NCI-H226 (cell line): ENCODE measurements at regions not wholly inside any gene's neighbourhood (a gene's known extent, or its start where the extent isn't known, plus 50 kb on each side); places are given as distances from the start of the nearest gene placed in this dataset.

Experiments
- DNase-seq: peaks from one replicate; pipeline ENCODE4 v3.0.0-alpha.2; 2015

DNA sequence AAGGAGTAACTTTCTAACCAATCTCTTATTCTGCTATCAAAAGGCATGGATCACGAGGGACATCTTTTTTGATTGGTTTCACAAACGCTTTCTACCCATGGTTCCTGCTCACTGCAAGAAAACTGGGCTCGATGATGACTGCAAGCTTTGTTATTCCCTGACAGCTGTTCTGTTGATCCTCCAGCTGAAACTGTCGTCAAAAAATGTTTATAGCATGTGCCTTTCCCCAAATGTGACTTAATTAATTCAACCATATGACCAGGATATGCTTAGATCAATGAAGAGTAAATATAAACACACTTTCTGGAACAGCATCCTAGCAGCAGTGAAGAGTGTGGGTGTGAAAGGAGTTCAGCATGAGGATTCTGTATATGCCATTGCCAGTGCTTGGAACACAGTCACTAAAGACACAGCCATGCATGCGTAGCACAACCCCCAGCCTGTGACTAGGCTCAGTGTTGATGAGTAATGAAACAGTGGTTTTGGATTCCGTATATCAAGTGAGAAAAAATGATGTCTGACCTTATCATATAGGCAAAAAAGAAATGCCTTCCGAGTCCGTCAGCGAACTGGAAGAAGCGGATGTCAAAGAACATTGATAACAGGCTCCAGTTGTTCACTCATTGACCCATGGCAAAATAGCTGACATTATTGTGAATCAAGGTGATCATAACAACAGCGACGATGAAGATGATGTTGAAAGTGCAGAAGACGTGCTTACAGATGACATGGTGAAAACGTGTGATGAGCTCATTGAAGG, 347.4 kb downstream of the FGF9 start:
- no peak for DNase-seq

DNA sequence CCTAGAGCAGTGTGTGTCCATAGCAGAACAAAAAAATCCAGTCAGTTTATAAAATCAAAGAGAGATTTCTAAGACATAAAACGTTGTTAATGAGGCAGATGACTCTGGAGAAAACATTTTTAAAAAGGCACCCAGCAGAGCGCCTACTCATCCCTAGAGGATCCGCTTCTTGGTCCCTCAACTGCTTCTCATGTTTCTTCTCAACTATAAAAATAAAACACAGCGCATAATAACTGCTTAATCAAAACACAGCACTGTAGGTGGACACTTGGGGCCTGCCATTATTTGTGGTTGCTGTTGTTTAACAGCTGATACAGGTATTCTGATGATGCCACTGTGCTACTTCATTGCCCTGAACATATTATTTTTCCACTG, 347.9 kb downstream of the FGF9 start:
- DNase-seq, result no peak

DNA sequence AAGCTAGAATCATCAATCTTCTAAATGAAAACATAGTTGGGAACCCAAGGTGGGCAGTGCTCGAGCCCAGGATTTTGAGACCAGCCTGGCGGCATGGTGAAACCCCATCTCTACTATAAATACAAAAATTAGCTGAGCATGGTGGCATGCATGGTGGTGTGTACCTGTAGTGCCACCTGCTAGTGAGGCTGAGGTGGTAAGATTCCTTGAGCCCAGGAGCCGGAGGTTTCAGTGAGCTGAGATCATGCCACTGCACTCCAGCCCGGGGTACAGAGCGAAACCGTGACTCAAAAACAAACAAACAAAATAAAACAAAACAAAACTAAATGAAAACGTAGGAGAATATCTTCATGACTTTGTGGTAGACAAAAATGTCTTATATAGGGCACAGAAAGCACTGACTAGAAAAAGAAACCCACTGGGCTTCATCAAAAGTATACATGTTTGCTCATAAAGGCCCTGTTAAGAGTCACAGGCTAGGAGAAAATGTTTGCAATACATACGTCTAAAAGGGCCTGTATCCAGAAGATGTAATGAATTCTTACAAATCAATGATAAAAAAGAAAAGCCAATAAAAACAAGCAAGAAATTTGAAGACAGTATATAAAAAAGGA, 353.6 kb downstream of the FGF9 start:
- no peak for DNase-seq

DNA sequence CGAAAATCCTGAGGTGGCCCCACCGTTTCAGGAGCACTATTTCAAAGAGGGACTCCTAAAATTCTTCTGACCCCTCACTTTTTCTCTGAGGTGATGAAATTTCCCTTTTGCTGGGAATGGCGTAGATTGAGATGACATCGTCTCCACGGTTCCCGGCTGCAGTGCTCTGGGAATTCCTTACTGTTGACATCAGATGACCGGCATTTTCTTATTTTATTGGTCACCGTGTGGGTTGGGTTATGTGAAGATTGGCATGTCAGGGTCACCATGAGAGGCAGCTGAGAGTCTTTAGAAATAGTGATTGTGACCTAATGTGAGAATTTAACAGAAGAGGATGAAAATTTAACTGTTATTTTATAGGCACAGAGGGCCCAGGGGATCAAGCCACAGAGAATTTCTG, 356.7 kb downstream of the FGF9 start:
- no peak for DNase-seq

DNA sequence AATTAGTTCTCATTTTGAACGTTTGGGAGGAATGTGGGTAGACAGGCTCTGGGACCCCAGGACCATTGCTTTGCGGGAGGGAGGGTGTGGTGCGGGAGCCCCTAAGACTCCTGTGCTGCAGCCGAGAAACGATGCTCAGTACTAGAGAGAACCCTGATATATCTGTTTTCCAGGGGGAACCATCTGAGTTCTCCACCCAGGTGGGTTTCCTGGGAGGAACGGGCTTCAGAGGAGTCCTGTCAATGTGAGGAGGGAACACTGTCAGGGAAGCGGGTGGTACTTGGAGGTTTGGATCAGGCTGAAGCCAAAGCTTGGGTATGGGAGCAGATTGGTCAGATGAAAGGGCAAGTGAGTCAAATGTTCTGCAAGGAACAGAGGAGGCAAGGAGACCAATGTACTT, 358.0 kb downstream of the FGF9 start:
- no peak for DNase-seq

DNA sequence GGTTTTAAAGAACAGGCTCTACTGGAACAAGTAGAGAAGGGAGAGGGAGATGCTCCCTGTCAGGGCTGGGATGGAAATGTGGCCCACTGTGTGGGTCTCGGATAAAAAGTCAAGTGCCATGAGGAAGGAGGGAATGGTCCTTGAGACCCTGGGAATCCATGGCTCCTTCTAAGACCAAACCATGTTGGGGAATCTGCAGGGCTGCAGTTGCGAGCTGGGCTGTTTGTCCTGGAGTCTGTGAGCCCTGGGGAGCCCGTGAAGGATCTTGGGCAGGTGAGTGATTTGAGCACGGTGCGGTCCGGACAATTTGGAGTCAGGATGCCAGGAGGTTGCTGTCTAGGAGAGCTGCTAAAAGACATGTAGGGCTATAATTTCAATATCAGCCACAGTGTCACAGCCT, 359.4 kb downstream of the FGF9 start:
- DNase-seq, result no peak

DNA sequence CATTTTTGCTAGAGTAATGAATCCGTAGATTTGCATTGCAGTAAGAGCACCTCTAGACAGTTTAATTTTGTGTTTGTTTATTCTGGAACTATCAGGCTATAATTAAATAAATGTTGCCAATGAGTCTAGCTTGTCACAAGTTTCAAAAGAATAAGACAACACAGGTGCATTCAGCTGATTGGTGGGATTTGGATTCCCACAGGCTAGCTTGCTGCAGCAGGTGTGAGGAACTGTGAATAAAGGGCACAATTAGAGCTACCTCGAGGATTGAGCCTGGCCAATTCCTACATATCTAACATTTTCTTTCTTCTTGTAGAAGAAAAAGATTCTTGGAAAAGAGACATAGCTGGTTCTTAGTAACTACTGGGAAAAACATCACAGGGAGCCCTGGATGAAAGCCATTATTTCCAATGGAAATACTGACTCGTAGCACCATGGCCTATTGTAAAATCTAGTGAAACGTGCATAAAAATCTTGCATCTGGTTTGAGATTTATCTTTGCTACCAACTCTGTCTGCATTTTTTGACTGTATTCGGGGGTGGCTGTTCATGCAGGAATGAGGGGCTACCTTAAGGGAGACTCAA, 360.9 kb downstream of the FGF9 start:
- DNase-seq, result no peak

DNA sequence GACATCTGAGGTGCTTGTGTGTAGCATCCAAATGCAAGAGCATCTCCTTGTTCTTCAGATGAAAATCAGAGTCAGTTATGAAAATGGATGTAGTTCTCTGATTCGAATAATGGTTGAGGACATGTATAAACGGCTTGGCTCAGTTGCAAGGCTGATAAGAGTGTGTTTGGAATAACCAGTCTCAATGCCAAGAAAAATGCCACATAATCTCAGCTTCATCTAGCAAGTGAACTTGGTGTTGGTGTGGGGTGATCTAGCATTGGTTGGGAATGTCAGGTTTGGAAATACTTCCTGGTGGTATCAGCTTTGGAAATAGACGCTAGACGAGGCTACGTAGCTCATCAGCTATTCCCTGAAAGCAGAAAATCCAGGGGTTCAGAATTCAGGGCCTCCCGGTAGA, 362.0 kb downstream of the FGF9 start:
- DNase-seq, result no peak

DNA sequence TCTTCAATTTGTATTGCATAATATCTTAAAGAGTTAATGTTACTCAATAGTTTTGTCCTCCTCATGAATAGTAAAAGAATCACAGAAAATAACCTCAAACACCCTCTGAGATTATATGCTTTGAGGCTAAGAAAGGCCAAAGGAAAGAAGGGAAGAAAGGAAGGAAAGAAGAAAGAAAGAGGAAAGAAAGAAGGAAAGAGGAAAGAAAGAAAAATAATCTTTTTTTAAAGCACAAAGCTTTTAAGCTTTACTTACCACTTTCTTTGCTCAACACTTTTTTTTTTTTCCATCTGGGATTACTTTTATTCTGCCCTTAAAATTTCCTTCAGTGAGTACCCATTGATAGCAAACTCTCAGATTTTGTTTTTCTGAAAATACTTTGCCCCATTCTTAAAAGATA, 369.1 kb downstream of the FGF9 start:
- DNase-seq, result no peak

DNA sequence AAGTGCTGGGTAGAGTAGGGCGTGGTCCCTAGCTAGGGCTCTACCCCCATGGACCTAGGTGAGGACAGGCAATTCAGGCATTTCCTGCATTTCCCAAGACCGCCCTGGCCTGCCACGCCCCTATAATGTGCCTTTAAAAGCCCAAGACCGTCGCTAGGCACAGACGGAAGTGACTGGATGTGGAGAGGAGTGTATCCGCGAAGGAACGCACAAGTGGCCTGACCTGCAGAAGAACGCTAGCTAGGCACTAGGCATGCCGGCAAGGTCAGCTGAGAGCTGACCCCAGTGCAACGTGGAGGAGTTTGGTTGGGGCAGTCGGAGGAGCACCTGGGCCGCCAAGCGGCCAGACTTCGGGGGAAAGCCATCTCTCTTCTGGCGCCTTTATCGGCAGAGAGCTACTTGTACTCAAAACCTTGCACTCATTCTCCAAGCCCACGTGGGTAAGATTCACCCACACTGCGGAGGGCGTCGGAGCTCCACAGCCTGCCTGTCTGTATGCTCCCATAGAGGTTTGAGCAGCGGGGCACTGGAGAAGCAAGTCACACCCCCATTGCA, 370.0 kb downstream of the FGF9 start:
- no peak for DNase-seq

DNA sequence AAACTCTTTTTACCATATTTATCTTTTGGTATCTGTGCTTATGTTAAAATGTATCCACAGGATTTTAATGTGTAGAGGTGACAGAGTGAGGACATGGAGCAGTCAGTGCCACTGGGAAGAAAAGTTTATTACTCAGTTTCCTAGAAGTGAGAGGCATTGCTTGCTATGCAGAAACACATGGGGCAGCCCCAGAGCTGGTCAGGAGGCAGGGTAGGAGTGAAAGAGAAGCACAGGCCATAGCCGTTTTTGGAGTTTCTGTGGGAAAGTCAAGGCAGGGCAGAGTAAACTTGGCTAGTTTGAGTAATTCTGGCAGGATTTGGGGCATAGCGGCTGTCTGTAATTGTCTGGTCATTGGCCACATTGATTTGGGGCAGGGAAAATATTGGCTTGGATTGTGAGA, 370.9 kb downstream of the FGF9 start:
- DNase-seq, result no peak

DNA sequence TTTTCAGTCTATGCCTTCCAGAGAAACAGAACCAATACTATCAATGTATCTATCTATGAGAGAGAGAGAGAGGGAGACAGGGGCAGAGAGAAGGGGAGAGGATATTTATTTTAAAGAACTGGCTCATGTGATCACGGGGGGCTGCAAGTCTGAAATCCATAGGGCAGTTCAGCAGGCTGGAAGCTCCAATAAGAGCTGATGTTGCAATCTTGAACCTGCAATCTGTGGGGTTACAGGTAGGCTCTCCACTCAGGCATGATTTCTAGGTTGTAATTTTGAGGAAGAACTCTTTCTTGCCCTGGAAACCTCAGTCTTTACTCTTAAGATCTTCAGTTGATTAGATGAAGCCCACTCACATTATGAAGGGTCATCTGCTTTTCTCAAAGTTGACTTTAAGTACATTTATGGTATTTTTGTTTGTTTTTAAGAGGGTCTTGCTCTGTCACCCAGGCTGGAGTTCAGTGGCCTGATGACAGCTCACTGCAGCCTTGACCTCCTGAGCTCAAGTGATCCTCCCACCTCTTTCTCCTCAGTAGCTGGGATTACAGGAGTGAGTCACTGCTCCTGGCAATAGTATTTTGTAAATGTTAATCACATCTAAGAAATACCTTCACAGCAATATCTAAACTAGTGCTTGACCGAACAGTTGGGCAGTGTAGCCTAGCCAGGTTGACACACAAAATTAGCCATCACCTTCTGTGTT, 376.4 kb downstream of the FGF9 start:
- peak; percentile 43 for DNase-seq

DNA sequence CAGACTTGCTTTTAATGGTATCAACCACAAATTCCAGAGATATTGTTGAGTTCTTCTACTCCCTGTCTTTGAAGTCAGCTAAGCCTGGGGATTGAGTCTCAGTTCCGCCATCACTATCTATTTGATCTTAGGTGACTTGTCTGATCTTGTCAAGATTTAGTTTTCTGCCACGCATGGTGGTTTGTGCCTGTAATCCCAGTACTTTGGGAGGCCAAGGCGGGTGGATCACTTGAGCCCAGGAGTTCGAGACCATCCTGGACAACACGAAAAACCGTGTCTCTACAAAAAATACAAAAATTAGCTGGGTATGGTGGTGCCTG, 376.9 kb downstream of the FGF9 start:
- no peak for DNase-seq

DNA sequence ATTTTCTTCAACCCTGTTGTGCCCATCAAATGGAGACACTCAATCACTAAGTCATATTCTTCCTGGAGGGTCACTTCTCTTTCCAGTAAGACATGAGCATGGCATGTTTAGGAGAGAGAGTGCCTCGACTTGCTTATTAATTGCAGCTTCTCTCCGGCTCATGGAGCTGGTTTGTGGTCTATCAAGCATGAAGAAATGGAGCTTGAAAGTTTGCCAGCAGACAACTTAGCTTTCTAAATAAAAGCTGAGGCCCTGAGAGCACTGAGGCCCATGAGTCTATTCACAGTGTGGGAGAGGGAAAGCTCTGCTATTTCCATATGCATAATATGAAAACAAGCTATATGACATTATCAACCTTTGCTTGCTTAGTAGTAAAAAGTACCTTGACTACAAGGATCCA, 378.5 kb downstream of the FGF9 start:
- DNase-seq, result no peak

DNA sequence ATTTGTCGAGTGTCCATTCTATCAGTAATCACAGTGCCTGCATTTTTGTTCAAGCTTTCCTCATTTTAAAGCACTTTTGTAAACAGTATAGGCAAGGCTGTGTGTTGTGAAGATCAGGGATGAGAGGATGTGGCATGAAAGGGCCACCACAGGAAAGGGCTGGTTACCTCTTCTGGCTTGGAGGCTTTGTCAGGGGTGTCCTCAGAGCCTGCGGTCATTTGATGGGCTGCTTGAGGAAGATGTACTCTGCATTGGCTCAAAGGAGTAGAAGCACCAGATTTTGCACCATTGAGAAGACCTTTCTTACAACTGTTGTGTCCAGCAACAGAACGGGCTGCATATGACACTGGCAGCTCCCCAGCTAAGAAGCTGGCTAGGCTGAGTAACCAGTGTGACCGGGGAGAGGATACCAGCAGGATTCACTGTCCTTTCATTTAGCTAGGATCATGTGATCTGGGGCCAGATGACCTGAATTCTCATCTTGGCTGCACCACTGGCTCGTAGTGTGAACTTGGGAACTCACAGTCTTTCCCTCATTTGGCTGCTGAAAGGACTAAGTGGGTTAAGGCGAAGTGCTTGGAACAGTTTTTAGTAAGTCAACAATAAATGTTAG, 380.2 kb downstream of the FGF9 start:
- no peak for DNase-seq

DNA sequence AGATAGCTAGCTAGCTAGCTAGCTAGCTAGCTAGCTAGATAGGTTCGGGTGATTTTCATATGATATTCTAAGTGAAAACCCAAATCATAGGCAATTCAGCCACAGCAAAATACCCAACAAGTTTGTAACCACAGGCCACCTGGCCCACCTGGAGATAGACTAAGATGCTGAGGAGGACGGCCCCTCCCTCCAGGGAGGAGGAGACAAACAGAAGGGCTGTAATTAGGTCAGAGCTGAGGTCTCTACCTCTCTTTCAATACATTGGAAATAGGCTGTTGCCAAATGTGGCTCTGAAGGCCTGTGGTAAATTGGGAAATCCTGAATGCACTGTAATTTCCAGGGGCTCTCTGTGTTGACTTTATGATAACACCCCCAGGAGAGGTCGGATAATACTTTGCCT, 382.2 kb downstream of the FGF9 start:
- no peak for DNase-seq

DNA sequence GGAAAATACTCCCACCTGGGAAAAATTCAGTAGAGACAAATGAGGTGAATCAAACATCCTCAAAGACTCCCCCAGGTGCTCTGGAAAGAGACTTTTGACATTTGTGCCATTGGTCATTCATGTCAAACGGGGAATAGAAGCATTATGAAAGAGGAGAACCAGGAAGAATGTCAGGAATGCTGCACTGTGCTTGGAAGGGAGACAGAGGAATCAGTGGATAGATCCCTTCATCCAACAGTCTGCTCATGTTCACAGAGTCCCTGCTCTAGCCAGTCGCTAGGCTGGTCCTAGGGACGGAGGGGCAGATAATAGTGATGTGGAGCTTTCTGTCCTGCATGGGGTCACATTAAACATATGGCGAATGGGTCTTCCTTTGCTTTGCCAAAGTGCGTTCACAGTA, 384.4 kb downstream of the FGF9 start:
- DNase-seq, result peak; percentile 50

DNA sequence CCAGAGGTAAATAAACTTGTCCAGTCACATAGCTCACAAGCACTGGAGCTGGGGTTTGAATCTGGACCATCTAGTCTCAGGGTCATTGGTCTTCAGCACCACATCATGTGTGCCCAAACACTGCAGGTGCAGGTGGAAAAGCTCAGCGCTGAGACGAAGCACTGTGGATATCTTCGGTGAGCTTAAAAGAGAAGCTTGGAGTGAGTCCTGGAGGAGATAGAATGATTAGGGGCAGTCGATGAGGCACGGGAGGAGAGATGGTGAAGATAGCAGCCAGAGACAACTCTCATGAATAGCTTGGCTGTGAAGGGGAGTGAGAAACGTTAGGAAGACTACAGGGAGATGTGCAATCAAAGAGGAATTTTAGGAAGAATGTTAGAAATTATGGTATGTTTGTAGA, 389.3 kb downstream of the FGF9 start:
- DNase-seq, result no peak

DNA sequence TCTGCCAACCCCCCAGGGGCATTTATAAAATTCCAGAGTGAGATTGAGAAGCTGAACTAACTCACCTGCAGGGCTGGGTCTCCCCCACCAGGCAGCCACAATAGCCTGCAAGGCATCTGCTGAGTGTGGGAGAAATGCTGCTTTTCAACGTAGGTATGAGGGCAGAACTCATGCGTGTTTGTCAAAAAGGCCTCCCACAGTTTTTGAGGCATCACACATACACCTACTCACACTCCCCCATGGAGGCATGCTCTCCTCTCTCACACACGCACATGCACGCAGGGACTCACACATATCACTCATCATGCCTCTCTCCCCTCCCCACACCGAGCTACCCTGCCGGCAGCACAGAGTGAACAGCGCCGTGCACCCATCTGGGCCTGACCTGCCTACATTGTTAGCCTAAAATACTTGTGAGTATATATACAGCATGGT, 390.5 kb downstream of the FGF9 start:
- peak; percentile 39 for DNase-seq

DNA sequence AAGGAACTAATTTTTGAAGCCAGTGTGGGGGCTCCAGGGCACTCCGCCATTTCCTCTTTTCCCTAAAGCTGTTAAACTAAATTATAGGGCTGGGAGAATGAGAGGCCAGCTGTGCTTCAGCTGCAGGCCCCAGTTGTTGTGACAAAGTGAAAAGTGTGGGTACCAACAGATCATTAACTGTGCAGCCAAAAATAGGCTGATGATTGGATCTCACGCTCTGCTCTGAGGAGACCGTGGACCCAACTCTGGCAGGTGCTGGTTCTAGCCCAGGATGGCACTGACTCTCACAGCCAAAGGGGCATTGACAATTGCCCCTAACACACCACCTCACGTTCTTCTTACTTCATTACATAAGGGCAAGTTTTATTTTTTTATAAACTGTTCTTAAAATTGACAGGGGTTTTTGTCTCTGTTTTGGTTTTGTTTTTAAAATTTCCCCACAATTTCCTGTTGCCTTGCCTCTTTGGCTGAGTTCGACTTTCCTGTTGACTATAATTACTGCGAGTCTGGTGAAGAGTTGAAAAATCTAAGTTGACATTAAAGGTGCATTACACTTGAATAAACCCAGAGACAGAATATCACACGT, 391.0 kb downstream of the FGF9 start:
- DNase-seq, result no peak

DNA sequence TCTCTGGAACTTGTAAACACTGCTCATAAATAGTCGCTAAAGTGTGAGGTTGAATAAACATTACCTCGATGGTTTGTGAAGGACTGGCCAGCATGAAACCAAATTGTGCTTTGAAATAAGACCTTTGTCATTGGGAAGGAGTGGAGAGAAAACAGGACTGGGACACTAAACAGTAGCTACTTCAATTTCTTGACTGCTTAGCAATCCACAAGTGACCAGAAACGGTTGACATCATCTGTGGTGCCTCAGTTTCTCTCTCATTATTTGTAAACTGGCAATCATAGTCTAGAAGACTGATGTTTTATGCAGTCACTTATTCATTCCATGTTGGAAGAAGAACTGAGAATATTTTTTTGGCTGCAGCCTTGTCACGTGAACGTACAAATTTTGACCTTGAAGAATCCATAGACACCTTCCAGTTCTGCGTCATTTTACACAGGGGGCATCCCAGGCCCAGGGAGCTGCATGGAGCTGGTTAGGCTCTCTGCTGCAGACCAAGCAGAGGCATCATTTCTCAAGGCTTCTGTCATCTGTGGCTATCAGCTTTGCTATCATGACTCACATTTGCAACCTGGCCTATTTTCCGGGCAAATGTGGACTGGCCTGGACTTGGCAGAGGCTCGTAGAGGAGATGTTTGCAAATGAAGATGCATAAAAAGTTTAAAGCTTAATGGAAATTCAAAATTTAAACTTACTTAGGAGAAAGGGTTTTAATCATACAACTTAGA, 391.8 kb downstream of the FGF9 start:
- no peak for DNase-seq

DNA sequence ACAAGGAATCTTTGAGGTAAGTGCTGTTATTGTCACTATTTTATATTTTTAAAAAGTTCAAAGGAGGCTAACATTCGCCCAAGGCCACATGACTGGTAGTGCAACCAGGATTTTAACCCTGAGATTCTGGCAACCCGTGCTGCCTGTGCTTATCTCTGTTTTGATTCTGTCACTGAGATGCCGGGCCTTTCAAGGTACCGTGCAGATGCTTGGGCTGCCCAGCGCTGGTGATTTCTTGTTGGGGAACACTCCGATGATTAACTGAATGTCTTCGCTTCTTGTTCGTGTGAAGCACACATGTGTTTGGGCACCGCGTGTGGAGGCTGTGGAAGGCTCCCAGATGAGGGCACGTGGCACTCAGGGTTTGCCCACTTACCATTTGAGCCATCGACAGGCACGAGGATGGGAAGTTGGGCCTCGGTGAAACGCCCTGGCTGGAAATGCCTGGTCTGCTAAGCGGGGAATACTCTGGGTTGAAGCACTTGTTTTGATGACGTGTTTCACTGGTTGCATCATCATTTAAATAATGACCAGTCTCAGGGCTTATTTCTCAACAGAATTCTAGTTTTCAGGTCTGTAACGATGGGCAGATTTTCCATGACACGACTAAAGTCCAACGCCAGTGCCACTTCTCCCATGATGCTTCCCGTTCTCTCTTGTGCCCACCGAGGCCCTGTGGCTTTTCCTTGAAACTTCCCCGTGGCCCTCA, 392.7 kb downstream of the FGF9 start:
- DNase-seq, result no peak
